SK-N-SH (cell line): ENCODE measurements at regions not wholly inside any gene's neighbourhood (a gene's known extent, or its start where the extent isn't known, plus 50 kb on each side); places are given as distances from the start of the nearest gene placed in this dataset.

Experiments
- CTCF ChIA-PET: fragments of 300-600, 350-600 bp; formaldehyde crosslinking; extraction: SDS; loops from one replicate; lab custom pipeline; 2021; lab: Yijun Ruan, JAX
- POLR2A ChIA-PET: fragments of 350-600 bp; sonication (Branson Sonifier 250); formaldehyde crosslinking; extraction: SDS; loops from one replicate; lab custom pipeline; 2020; ENCODE audit warnings: antibody characterized with exemption, inconsistent platforms; lab: Yijun Ruan, JAX
- DNase-seq: peaks from one replicate; pipeline ENCODE4 v3.0.0; 2012
- H2AFZ ChIP-seq: fragments of 200-600 bp; sonication (generic); 2 replicates; pipeline ENCODE4 v1.8.1; 2016; ENCODE audit warnings: antibody characterized with exemption, mild to moderate bottlenecking, low read depth
- H3F3A ChIP-seq: fragments of 200-600 bp; sonication (generic); replicated peaks from 2 replicates; pipeline ENCODE3; 2016; ENCODE audit warnings: antibody characterized with exemption, mild to moderate bottlenecking; ENCODE audit not compliant: insufficient read depth
- H3K27ac ChIP-seq, 2 experiments: fragments of 200-500 bp in 1 of 2; fragments of 200-600 bp in 1 of 2; sonication (Bioruptor generic) in 1 of 2; sonication (generic), shearing (Covaris generic) in 1 of 2; 2 replicates each; pipeline versions ENCODE4 v1.5.1 to v1.6.1; 2014 to 2016; ENCODE audit warnings: low read depth in 2 of 2, inconsistent platforms in 1 of 2, low read length in 1 of 2, mild to moderate bottlenecking in 1 of 2, mixed read lengths in 1 of 2
- H3K27me3 ChIP-seq: fragments of 200-600 bp; sonication (generic), shearing (Covaris generic); 2 replicates; pipeline ENCODE4 v1.6.1; 2016; ENCODE audit warnings: mixed run types; ENCODE audit not compliant: insufficient read depth
- H3K36me3 ChIP-seq, 2 experiments: fragments of 200-500 bp in 1 of 2; fragments of 200-600 bp in 1 of 2; sonication (Bioruptor generic) in 1 of 2; sonication (generic) in 1 of 2; replicated peaks in 1 of 2; 2 replicates each; pipeline versions ENCODE3 to v1.5.1; 2014 to 2016; ENCODE audit warnings: low read length in 1 of 2, mild to moderate bottlenecking in 1 of 2; ENCODE audit not compliant: insufficient read depth in 2 of 2, control insufficient read depth in 1 of 2
- H3K4me1 ChIP-seq, 2 experiments: fragments of 200-500 bp in 1 of 2; fragments of 200-600 bp in 1 of 2; sonication (Bioruptor generic) in 1 of 2; sonication (generic), shearing (Covaris generic) in 1 of 2; 2 replicates each; pipeline versions ENCODE4 v1.5.1 to v1.6.1; 2014 to 2016; ENCODE audit warnings: low read depth in 1 of 2, low read length in 1 of 2, mixed run types in 1 of 2; ENCODE audit not compliant: insufficient read depth in 2 of 2, control insufficient read depth in 1 of 2
- H3K4me2 ChIP-seq: fragments of 200-600 bp; sonication (generic), shearing (Covaris generic); 2 replicates; pipeline ENCODE4 v1.6.1; 2017; ENCODE audit warnings: mixed run types
- H3K4me3 ChIP-seq, 2 experiments: fragments of 200-500 bp in 1 of 2; fragments of 200-600 bp in 1 of 2; sonication (Bioruptor generic) in 1 of 2; sonication (generic), shearing (Covaris generic) in 1 of 2; 2 replicates each; pipeline versions ENCODE4 v1.5.1 to v1.8.1; 2014 to 2016; ENCODE audit warnings: low read depth in 2 of 2, inconsistent platforms in 1 of 2, low read length in 1 of 2, mild to moderate bottlenecking in 1 of 2, mixed read lengths in 1 of 2, moderate library complexity in 1 of 2
- H3K79me2 ChIP-seq: fragments of 200-600 bp; sonication (generic); 2 replicates; pipeline ENCODE4 v1.8.1; 2017; ENCODE audit warnings: mild to moderate bottlenecking; ENCODE audit not compliant: insufficient read depth
- H3K9ac ChIP-seq: fragments of 200-600 bp; sonication (generic); 2 replicates; pipeline ENCODE4 v1.6.1; 2017; ENCODE audit warnings: mixed run types
- H3K9me2 ChIP-seq: fragments of 200-600 bp; sonication (generic); 2 replicates; pipeline ENCODE4 v1.6.1; 2017; ENCODE audit warnings: mixed run types
- H3K9me3 ChIP-seq: fragments of 200-600 bp; sonication (generic); 2 replicates; pipeline ENCODE4 v1.6.1; 2017; ENCODE audit warnings: mixed run types, mild to moderate bottlenecking, moderate library complexity
- H4K20me1 ChIP-seq: fragments of 200-600 bp; sonication (generic); 2 replicates; pipeline ENCODE4 v1.6.1; 2017; ENCODE audit warnings: mild to moderate bottlenecking, mixed run types; ENCODE audit not compliant: insufficient read depth
- CHD2 ChIP-seq: fragments of 150-350 bp; IDR thresholded peaks from 2 replicates; pipeline ENCODE4 v1.6.1; 2018; ENCODE audit warnings: low read length; ENCODE audit not compliant: partially characterized antibody
- ELF1 ChIP-seq: IDR thresholded peaks from 2 replicates; pipeline ENCODE4 v1.4.0; 2012
- EP300 ChIP-seq, 2 experiments: IDR thresholded peaks; 2 replicates each; pipeline versions ENCODE4 v1.4.0 to v1.6.1; 2012; ENCODE audit warnings: borderline replicate concordance in 1 of 2, low read depth in 1 of 2, low read length in 1 of 2
- FOSL2 ChIP-seq: IDR thresholded peaks from 2 replicates; pipeline ENCODE4 v1.4.0; 2012; ENCODE audit warnings: low read depth, mild to moderate bottlenecking, moderate library complexity, borderline replicate concordance
- FOXJ3 ChIP-seq: sonication (generic); formaldehyde crosslinking; IDR thresholded peaks from 2 replicates; pipeline ENCODE4 v1.5.1; 2020; ENCODE audit warnings: mild to moderate bottlenecking, missing genetic modification reagents
- FOXM1 ChIP-seq: IDR thresholded peaks from 2 replicates; pipeline ENCODE4 v1.4.0; 2012; ENCODE audit warnings: low read depth, mild to moderate bottlenecking
- GATA2 ChIP-seq: sonication (generic); formaldehyde crosslinking; IDR thresholded peaks from 2 replicates; pipeline ENCODE4 v1.5.0; 2020; ENCODE audit warnings: mild to moderate bottlenecking, missing genetic modification reagents
- JUND ChIP-seq: IDR thresholded peaks from 2 replicates; pipeline ENCODE4 v1.4.0; 2012
- MAX ChIP-seq: IDR thresholded peaks from 2 replicates; pipeline ENCODE4 v1.4.0; 2012; ENCODE audit warnings: low read depth
- MEF2A ChIP-seq: IDR thresholded peaks from 2 replicates; pipeline ENCODE4 v1.4.0; 2012; ENCODE audit warnings: low read depth, borderline replicate concordance
- NFIC ChIP-seq: IDR thresholded peaks from 2 replicates; pipeline ENCODE4 v1.4.0; 2012; ENCODE audit warnings: borderline replicate concordance
- NRF1 ChIP-seq: IDR thresholded peaks from 2 replicates; pipeline ENCODE4 v1.6.1; 2012; ENCODE audit warnings: low read depth, mild to moderate bottlenecking, low read length
- PBX3 ChIP-seq: IDR thresholded peaks from 2 replicates; pipeline ENCODE4; 2012
- RCOR1 ChIP-seq: fragments of 150-350 bp; IDR thresholded peaks from 2 replicates; pipeline ENCODE4 v1.6.1; 2017; ENCODE audit warnings: antibody characterized with exemption, low read length
- RXRA ChIP-seq: IDR thresholded peaks from 2 replicates; pipeline ENCODE4 v1.4.0; 2012; ENCODE audit warnings: low read depth, mild to moderate bottlenecking, borderline replicate concordance
- SMC3 ChIP-seq: IDR thresholded peaks from 2 replicates; pipeline ENCODE4 v1.6.1; 2012; ENCODE audit warnings: low read depth, low read length, improper control_type of control experiment
- TAF1 ChIP-seq: IDR thresholded peaks from 2 replicates; pipeline ENCODE4 v1.6.1; 2012; ENCODE audit warnings: low read depth, mild to moderate bottlenecking, low read length, moderate library complexity, borderline replicate concordance
- TCF12 ChIP-seq: IDR thresholded peaks from 2 replicates; pipeline ENCODE4 v1.4.0; 2012
- USF1 ChIP-seq: IDR thresholded peaks from 2 replicates; pipeline ENCODE4 v1.4.0; 2012; ENCODE audit warnings: low read depth, borderline replicate concordance
- YY1 ChIP-seq: IDR thresholded peaks from 2 replicates; pipeline ENCODE4 v1.4.0; 2012; ENCODE audit warnings: low read depth, mild to moderate bottlenecking
- WGBS: methylation state at CpG from one replicate; pipeline ENCODE4 v1.1.6; 2017; ENCODE audit warnings: low lambda C conversion rate; 5-methylcytosine and 5-hydroxymethylcytosine counted together
- TF ChIP-seq, protein P1 (sequence below): fragments of 150-350 bp; IDR thresholded peaks from 2 replicates; pipeline ENCODE4 v1.6.1; 2017; ENCODE audit warnings: antibody characterized with exemption, low read length, low read depth, borderline replicate concordance
- TF ChIP-seq, protein P2 (sequence below): fragments of 150-350 bp; IDR thresholded peaks from 2 replicates; pipeline ENCODE4 v1.6.1; 2016; ENCODE audit warnings: mild to moderate bottlenecking, low read depth, low read length

- TF ChIP-seq RCOR1 (no peak), PBX3 (no peak), SMC3 (no peak), TCF12 (no peak), GATA2 (CRISPR knock-in tag) (no peak), USF1 (no peak), FOSL2 (no peak), FOXM1 (no peak), JUND (no peak)
Observed at GRCh38 chr12:24223926-24224325, 274.5 kb upstream of the SOX5 start (continued).

DNA sequence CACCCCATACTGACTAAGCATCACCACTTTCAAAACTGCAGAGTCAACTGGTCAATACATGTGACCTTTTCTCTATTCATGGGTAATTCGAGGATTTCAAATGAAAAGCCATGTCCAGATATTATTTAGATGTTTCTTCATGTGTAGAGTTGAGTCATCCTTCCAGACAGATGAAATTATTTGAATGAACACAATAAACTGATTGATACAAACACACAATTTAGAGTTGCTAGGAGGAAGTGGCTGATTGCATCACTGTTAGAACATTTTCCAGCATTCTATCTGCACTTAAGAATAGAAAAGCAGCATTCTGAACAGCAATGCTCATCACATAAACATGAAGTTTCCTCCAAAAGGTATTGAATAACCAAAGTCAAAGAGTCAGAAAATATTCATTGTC, 273.5 kb upstream of the SOX5 start:
- H3K4me1 ChIP-seq: peaks cover 0 to 4% of the 10 kb centered on the region in 2 experiments; a peak in 3 of 4 replicates
- H3K9me3 ChIP-seq: no peaks in the 10 kb centered on the region
- H3K27ac ChIP-seq: peak overlapping the region in 1 of 2 experiments; percentile 28; a peak in 1 of 4 replicates
- H4K20me1 ChIP-seq: no peaks in the 10 kb centered on the region
- no peaks in the 10 kb centered on the region for H3K27me3 ChIP-seq
- 0 out of 2 replicates have a peak overlapping the region, but pooled peaks have one; percentile 38 for H2AFZ ChIP-seq
- POLR2A ChIA-PET: no interaction called here
- H3K9me2 ChIP-seq: no peaks in the 10 kb centered on the region
- WGBS: 31% methylated on average over 1 of the region's 1 CpG
- no peak for DNase-seq
- H3K36me3 ChIP-seq: no peaks in the 10 kb centered on the region
- CTCF ChIA-PET: no interaction called here
- H3K4me2 ChIP-seq: no peak overlapping the region
- H3K9ac ChIP-seq: no peak overlapping the region
- H3K4me3 ChIP-seq: no peak overlapping the region
- TF ChIP-seq TCF12 (no peak), MEF2A (no peak), NFIC (no peak), JUND (peak; percentile 29; the same call in 1 of the 2 replicates), CHD2 (no peak)
- H3K79me2 ChIP-seq: no peaks in the 10 kb centered on the region
- H3F3A ChIP-seq: no peaks in the 10 kb centered on the region

DNA sequence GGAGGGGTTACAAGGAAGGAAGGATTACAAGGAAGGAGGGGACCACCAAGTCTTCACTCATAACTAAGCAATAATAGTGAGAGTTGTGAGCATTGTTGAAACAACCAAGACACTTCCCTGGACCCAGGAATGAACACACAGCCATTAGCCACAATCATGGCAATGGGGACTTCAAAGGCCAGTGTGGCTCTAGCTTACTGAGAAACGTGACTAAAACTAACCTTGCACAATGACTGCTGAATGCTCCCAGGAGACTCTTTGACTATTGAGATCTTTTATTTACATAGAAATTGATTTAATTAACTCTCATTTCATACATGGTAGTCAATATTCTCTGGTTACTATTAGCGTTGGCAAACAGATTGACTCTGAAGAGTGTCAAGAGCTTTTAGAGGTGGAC, 263.0 kb upstream of the SOX5 start:
- H4K20me1 ChIP-seq: no peaks in the 10 kb centered on the region
- no peaks in the 10 kb centered on the region for H3K36me3 ChIP-seq
- no peak overlapping the region for H3K9ac ChIP-seq
- no peak for DNase-seq
- H3K27me3 ChIP-seq: no peaks in the 10 kb centered on the region
- H3K27ac ChIP-seq: no peak overlapping the region
- H3F3A ChIP-seq: no peaks in the 10 kb centered on the region
- ChIA-PET CTCF (no interaction called here), POLR2A (no interaction called here)
- 76% methylated on average over 2 of the region's 2 CpGs for WGBS
- H3K4me1 ChIP-seq: no peaks in the 10 kb centered on the region
- no peaks in the 10 kb centered on the region for H3K9me3 ChIP-seq
- no peak overlapping the region for H3K4me2 ChIP-seq
- no peaks in the 10 kb centered on the region for H3K79me2 ChIP-seq
- no peak overlapping the region for H3K4me3 ChIP-seq
- no peak overlapping the region for H2AFZ ChIP-seq
- no peaks in the 10 kb centered on the region for H3K9me2 ChIP-seq
- TF ChIP-seq, protein P1, sequence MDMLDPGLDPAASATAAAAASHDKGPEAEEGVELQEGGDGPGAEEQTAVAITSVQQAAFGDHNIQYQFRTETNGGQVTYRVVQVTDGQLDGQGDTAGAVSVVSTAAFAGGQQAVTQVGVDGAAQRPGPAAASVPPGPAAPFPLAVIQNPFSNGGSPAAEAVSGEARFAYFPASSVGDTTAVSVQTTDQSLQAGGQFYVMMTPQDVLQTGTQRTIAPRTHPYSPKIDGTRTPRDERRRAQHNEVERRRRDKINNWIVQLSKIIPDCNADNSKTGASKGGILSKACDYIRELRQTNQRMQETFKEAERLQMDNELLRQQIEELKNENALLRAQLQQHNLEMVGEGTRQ: no peak
- TF ChIP-seq NRF1 (no peak), EP300 (IDR thresholded peaks at IDR 0.05; ENCODE audit: borderline replicate concordance in 1 of 2, low read depth in 1 of 2, low read length in 1 of 2) (no peak), NFIC (no peak), TAF1 (no peak), FOXJ3 (CRISPR knock-in tag) (no peak), ELF1 (no peak), MAX (no peak), FOXM1 (no peak), PBX3 (no peak), RXRA (no peak), YY1 (no peak)
- TF ChIP-seq, protein P2, sequence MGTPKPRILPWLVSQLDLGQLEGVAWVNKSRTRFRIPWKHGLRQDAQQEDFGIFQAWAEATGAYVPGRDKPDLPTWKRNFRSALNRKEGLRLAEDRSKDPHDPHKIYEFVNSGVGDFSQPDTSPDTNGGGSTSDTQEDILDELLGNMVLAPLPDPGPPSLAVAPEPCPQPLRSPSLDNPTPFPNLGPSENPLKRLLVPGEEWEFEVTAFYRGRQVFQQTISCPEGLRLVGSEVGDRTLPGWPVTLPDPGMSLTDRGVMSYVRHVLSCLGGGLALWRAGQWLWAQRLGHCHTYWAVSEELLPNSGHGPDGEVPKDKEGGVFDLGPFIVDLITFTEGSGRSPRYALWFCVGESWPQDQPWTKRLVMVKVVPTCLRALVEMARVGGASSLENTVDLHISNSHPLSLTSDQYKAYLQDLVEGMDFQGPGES: no peak
